IPS-11a (cell line): ENCODE measurements at regions not wholly inside any gene's neighbourhood (a gene's known extent, or its start where the extent isn't known, plus 50 kb on each side); places are given as distances from the start of the nearest gene placed in this dataset.

Experiments used
- H3K4me3 ChIP-seq: one replicate; pipeline ENCODE4 v1.5.1; 2013; ENCODE audit warnings: low read depth, low read length, control low read depth

- H3K4me3 ChIP-seq = no peak overlapping the region
Measured at GRCh38 chr4:58216461-58216860, 1106.3 kb upstream of the IGFBP7 start.

GRCh38 chr4:58214376-58214775 lies 1104.2 kb upstream of the IGFBP7 start:
- no peak overlapping the region for H3K4me3 ChIP-seq

- H3K4me3 ChIP-seq = no peak overlapping the region
Measured at GRCh38 chr4:58209551-58209950, 1099.4 kb upstream of the IGFBP7 start.

GRCh38 chr4:58209001-58209400 lies 1098.8 kb upstream of the IGFBP7 start:
- H3K4me3 ChIP-seq = no peak overlapping the region

GRCh38 chr4:58205446-58206235 lies 1095.5 kb upstream of the IGFBP7 start:
- H3K4me3 ChIP-seq = no peak overlapping the region

- no peak overlapping the region for H3K4me3 ChIP-seq
Measured at GRCh38 chr4:58192217-58192616, 1082.0 kb upstream of the IGFBP7 start.

GRCh38 chr4:58191109-58191508 lies 1080.9 kb upstream of the IGFBP7 start:
- no peak overlapping the region for H3K4me3 ChIP-seq

GRCh38 chr4:58188316-58188715 lies 1078.1 kb upstream of the IGFBP7 start:
- no peak overlapping the region for H3K4me3 ChIP-seq

GRCh38 chr4:58175024-58175423 lies 1064.8 kb upstream of the IGFBP7 start:
- no peak overlapping the region for H3K4me3 ChIP-seq

GRCh38 chr4:58166490-58166889 lies 1056.3 kb upstream of the IGFBP7 start:
- H3K4me3 ChIP-seq = no peak overlapping the region

GRCh38 chr4:58163156-58163555 lies 1053.0 kb upstream of the IGFBP7 start:
- H3K4me3 ChIP-seq = no peak overlapping the region

GRCh38 chr4:58149404-58150085 lies 1039.4 kb upstream of the IGFBP7 start:
- no peak overlapping the region for H3K4me3 ChIP-seq

- H3K4me3 ChIP-seq = no peak overlapping the region
Measured at GRCh38 chr4:58144721-58145120, 1034.5 kb upstream of the IGFBP7 start.

- no peak overlapping the region for H3K4me3 ChIP-seq
Measured at GRCh38 chr4:58138786-58139668, 1028.8 kb upstream of the IGFBP7 start.

GRCh38 chr4:58136604-58137003 lies 1026.4 kb upstream of the IGFBP7 start:
- no peak overlapping the region for H3K4me3 ChIP-seq

GRCh38 chr4:58127680-58128079 lies 1017.5 kb upstream of the IGFBP7 start:
- no peak overlapping the region for H3K4me3 ChIP-seq

GRCh38 chr4:58119298-58119697 lies 1009.1 kb upstream of the IGFBP7 start:
- no peak overlapping the region for H3K4me3 ChIP-seq

- H3K4me3 ChIP-seq = no peak overlapping the region
Measured at GRCh38 chr4:58113126-58113525, 1002.9 kb upstream of the IGFBP7 start.

- H3K4me3 ChIP-seq = no peak overlapping the region
Measured at GRCh38 chr4:58111818-58112217, 1001.6 kb upstream of the IGFBP7 start.

GRCh38 chr4:58093352-58093751 lies 983.2 kb upstream of the IGFBP7 start:
- H3K4me3 ChIP-seq = no peak overlapping the region

GRCh38 chr4:58090539-58090938 lies 980.4 kb upstream of the IGFBP7 start:
- no peak overlapping the region for H3K4me3 ChIP-seq
